ENCODE measurements at regions not wholly inside any gene's neighbourhood (a gene's known extent, or its start where the extent isn't known, plus 50 kb on each side); places are given as distances from the start of the nearest gene placed in this dataset.
"Not testable (repeated sequence)": the region's sequence is repeated elsewhere in the genome, so short reads cannot be mapped to it uniquely, and the experiment has no call there.

DNA sequence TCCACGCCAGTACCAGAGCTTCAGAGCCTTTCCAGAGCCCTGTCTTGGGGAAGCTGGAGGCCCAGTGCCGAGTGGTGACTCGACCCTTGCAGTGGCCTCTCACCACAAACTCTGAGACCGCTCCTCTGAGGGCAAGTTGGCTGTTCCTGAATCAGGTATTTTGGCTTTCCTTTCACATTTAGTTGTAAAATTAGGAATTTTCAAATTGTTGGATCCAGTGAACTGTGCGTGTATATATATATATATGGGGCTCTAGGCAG, 128.7 kb upstream of the UNC5B start:
- DNase-seq (ENCODE audit: low read depth in 2 of 2) = no peak

GRCh38 chr10:71084061-71084817, 128.1 kb upstream of the UNC5B start:
- no peak for DNase-seq (ENCODE audit: low read depth in 2 of 2)

DNA sequence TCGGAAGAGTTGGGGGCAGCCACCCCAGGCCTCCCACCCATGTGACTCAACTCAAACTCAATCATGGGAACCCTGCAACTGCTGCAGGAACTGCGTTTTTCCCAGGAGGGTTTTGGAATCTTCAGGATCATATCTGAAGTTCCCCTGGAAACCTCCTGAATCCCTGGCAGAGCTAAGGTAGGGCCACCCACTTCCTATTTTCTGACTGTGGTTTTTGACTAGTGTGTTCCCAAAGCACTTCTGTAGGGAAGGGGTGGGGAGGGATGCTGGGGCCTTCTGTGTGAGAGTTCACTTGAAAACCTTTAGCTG, 127.6 kb upstream of the UNC5B start:
- DNase-seq (ENCODE audit: low read depth in 2 of 2) = no peak

- no peak for DNase-seq (ENCODE audit: low read depth in 2 of 2)
These were observed 126.5 kb upstream of the UNC5B start for GRCh38 chr10:71085689-71086438.

DNA sequence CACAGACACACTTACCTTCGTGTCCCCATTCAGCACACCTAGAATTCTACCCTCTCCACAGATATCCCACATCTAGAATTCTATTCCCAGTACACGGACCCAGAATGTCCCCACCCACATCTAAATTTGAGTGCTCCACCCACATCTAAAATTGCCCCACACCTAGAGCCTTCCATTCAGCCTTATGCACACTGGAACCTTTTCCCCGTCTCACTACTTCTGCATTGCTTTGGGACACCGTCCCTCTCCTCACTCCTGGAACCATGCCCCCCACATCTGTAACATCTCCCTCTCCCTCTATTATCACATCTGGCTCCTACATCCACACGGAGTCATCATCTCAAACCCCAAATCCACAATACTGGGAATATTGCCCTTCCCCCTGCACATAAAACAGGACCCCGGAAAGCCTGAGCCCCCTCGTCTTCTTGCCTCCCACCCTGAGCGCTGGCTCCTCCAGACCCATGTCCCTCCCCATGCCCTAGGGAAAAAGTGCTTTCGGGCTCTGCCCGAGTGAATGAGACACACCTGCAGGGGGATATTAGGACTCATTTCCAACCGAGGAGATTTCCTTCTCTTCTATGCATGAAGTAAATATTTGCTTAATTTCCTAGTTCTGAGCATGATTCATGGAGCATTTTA, 125.8 kb upstream of the UNC5B start:
- DNase-seq (ENCODE audit: low read depth in 2 of 2) = no peak

- no peak for DNase-seq (ENCODE audit: low read depth in 2 of 2)
These were observed 124.7 kb upstream of the UNC5B start for GRCh38 chr10:71087622-71088021.

DNA sequence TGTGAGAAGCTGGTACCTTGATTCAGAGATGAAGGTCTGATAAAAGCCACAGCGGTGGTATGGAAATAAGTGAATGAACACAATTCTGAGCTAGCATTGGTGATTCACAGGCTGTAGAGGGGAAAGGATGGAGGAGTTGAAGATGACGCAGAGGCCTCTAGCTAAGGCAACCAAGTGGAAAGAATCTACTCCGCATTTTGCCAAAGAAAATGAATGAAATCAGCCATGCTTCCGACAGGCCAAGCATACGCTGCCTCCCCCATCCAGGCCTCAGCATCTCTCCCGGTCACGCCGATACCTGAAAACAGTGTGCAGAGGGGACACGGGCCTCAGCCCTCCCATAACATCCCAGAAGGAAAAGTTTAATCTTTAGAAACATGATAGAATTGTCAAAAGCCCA, 124.3 kb upstream of the UNC5B start:
- DNase-seq (ENCODE audit: low read depth in 2 of 2) = no peak

- DNase-seq (ENCODE audit: low read depth in 2 of 2) = not testable (repeated sequence)
These were observed 123.8 kb upstream of the UNC5B start for GRCh38 chr10:71088578-71088977.

- no peak for DNase-seq (ENCODE audit: low read depth in 2 of 2)
These were observed 123.2 kb upstream of the UNC5B start for GRCh38 chr10:71089162-71089561.

DNA sequence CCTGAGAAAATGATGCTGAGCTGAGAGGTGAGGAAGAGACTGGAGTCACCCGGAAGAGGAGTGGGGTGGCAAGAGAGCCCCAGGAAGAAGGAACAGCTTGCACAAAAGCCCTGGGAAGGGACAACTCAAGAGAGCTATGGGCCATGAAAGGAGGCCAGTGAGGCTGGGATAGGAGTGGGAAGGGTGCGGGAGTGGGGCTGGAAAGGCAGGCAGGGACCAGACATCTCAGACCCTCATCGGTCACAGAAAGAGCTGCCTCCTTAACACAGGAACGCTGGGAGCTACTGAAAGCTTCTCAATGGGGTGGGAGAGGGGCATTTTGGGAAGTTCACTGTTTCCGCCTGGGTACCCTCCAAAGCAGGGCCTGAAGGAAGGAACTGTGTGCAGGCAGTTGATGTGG, 122.0 kb upstream of the UNC5B start:
- DNase-seq (ENCODE audit: low read depth in 2 of 2) = no peak

GRCh38 chr10:71090801-71091200, 121.6 kb upstream of the UNC5B start:
- no peak for DNase-seq (ENCODE audit: low read depth in 2 of 2)

DNA sequence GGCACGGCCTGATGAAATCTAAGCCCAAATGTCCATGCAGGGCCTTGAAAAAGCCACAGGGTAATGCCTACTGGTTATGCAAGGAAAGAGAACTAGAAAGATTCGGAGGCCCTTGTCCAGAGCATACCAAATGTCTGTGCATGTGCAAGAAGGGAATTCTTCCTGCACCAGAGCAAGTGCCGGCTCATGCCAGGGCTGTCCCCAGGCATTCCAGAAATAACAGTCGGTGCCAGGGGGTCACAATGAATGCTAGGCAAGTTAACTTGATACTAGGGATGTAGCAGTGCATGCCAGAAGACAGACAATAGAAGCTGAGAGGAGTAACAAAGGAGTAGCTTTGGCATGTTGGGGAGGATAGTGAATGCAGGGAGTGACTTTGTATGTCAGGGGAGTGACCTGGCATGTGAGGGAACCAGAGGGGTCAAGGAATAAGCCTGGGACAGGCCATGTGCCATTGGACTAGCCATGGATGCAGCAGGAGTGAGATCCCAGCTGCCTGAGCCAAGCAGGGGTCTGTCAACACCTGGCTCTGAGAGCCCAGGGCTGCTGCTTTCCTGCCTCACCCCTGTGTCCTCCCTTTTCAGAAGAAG, 119.5 kb upstream of the UNC5B start:
- no peak for DNase-seq (ENCODE audit: low read depth in 2 of 2)

GRCh38 chr10:71093531-71093930, 118.8 kb upstream of the UNC5B start:
- no peak for DNase-seq (ENCODE audit: low read depth in 2 of 2)

GRCh38 chr10:71094712-71095390, 117.5 kb upstream of the UNC5B start:
- DNase-seq (ENCODE audit: low read depth in 2 of 2) = no peak

- DNase-seq (ENCODE audit: low read depth in 2 of 2) = no peak
These were observed 112.5 kb upstream of the UNC5B start for GRCh38 chr10:71099731-71100361.

DNA sequence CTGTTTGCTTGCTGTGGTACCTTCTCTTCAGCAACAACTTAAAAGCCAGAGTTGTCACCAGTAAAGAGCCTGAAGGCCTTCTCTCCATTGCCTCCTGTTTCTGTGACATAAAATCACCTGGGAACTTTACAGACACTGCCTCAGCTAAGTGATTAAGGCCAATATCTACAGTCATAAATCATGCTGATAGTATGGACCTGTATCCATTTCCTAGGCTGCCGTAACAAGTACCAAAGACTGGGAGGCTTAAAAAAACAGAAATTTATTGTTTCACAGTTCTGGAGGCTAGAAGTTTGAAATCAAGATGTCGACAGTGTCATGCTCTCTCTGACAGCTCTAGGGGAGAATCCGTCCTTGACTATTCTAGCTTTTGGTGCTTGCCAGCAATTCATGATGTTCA, 108.4 kb upstream of the UNC5B start:
- no peak for DNase-seq (ENCODE audit: low read depth in 2 of 2)

DNA sequence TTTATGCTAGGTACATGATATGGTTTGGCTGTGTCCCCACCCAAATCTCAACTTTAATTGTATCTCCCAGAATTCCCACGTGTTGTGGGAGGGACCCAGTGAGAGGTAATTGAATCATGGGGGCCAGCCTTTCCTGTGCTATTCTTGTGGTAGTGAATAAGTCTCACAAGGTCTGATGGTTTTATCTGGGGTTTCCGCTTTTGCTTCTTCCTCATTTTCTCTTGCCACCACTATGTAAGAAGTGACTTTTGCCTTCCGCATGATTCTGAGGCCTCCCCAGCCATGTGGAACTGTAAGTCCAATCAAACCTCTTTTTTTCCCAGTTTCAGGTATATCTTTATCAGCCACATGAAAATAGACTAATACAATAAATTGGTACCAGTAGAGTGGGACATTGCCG, 106.2 kb upstream of the UNC5B start:
- not testable (repeated sequence) for DNase-seq (ENCODE audit: low read depth in 2 of 2)

DNA sequence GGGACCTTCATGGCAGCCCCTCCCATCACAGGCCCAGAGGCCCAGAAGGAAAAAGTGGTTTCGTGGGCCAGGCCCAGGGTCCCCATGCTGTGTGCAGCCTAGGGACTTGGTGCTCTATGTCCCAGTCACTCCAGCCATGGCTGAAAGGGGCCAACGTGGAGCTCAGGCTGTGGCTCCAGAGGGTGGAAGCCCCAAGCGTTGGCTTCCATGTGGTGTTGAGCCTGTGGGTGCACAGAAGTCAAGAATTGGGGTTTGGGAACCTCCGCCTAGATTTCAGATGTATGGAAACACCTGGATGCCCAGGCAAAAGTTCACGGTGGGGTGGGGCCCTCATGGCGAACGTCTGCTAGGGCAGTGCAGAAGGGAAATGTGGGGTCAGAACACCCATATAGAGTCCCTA, 105.3 kb upstream of the UNC5B start:
- not testable (repeated sequence) for DNase-seq (ENCODE audit: low read depth in 2 of 2)

- not testable (repeated sequence) for DNase-seq (ENCODE audit: low read depth in 2 of 2)
These were observed 104.3 kb upstream of the UNC5B start for GRCh38 chr10:71108042-71108441.

DNA sequence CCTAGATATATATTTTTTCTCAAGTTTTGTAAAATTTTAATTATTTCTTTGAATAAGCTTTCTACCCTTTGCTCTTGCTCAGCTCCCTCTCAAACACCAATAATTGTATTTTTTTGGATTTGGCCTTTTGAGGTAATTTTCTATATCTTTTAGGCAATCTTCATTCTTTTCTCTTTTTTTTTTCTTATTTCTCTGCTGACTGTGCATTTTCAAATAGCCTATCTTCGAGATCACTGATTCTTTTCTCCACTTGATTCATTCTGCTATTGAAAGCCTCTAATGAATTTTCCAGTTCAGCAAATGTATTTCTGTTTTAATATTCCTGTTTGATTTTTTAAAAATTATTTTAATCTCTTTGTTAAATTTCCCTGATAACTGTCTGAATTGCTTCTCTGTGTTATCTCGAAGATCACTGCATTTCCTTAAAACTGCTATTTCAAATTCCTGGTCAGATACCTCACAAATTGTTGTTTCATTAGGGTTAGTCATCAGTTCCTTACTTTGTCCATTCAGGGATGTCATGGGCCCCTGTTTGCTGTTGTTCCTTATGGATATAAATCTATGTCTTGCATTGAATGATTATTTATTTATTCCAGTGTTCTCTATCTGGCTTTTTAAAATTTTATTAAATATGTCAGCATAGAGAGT, 100.1 kb upstream of the UNC5B start:
- no peak for DNase-seq (ENCODE audit: low read depth in 2 of 2)

DNA sequence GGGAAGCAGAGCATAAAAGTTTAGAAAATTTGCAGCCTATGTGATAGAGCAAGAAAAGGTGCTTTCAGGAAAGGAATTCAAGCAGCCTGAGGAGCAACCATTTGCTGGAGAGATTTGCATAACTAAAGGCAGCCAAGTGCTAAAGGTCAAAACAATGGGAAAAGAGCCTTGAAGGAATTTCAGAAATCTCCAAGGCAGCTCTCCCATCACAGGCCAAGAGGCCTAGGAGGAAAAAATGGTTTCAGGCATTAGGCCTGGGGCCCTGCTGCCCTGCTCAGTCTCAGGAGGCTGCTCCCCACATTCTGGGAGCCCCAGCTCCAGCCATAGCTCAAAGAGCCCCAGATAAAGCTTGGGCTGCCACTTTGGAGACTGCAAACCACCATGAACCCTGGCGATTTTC, 95.9 kb upstream of the UNC5B start:
- no peak for DNase-seq (ENCODE audit: low read depth in 2 of 2)

Data from fibroblast of skin of left biceps (primary cell).